ENCODE measurements at regions not wholly inside any gene's neighbourhood (a gene's known extent, or its start where the extent isn't known, plus 50 kb on each side); places are given as distances from the start of the nearest gene placed in this dataset.

DNA sequence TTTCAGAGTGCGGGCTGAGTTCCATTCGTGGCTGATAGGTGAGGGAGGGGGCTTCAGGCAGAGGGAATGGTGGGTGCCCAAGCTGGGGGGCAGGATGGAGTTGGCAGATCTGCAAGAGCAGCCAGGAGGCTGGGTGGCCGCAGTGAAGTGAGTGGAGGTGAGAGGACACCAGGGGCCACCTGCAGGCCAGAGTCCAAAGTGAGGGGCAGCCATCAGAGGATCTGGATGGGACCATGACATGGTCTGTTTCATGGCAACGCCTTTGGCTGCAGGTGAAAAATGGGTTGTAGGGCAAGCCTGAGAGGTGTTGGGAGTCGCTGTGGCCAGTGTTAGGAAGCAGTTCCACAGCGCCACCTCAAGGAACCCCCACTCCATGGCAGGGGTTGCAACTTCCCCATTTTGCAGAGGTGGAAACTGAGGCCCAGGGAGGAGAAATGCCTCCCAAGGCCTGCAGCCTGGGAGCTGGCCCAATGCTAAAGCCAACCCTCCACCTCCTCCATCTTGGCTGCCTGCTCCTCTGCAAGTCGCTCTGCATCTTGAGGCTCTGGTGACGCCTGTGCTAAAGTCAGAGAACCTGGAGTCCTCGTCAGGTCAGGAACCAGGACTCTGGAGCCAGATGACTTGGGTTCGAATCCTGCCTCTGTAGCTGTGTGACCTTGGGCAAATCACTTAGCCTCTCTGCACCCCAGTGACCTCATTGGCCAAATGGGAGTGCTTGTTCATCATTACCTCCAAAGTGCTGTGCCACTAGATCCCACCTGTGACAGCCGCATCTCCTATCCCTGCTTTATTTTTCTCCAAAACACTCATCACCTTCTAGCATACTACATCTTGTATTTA, 153.8 kb downstream of the CEBPB start:
- no peak for DNase-seq (ENCODE audit: low read depth)

DNA sequence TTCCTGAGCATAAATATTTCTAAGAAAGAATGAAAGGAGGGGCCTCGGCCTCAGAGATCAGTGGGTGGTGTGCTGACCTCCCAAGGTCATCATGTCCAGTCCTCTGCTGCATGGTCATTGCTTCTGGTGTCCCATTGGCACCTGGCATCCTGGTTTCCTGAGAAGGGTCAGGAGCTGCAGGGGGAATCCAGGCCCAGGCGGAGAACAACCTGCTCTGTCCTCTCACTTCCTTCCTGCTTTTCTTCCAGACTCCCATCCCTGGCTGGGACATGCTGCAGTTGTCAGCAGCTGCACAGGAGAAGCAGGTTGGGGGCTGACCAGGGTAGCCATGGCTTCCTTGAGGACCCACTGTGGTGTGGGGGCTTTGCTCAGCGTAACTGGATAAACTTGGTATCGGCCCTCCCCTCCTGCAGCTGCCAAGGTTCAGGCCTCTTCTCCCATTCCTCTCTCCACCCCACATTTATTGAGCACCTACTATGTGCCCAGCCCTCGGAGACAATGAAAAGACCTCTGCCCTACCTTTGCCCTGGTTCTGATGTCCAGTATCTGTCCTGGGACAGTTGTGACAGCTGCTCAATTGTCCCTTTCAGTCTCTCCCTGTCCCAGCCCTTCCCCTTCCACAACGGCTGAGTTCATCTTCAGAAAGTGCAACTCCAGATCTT, 155.2 kb downstream of the CEBPB start:
- DNase-seq (ENCODE audit: low read depth), result no peak

GRCh38 chr20:50346374-50347283, 156.0 kb downstream of the CEBPB start:
- DNase-seq (ENCODE audit: low read depth), result no peak

- DNase-seq (ENCODE audit: low read depth), result no peak
These were observed 156.8 kb downstream of the CEBPB start for GRCh38 chr20:50347284-50348063.

GRCh38 chr20:50348096-50348495, 157.5 kb downstream of the CEBPB start:
- no peak for DNase-seq (ENCODE audit: low read depth)

DNA sequence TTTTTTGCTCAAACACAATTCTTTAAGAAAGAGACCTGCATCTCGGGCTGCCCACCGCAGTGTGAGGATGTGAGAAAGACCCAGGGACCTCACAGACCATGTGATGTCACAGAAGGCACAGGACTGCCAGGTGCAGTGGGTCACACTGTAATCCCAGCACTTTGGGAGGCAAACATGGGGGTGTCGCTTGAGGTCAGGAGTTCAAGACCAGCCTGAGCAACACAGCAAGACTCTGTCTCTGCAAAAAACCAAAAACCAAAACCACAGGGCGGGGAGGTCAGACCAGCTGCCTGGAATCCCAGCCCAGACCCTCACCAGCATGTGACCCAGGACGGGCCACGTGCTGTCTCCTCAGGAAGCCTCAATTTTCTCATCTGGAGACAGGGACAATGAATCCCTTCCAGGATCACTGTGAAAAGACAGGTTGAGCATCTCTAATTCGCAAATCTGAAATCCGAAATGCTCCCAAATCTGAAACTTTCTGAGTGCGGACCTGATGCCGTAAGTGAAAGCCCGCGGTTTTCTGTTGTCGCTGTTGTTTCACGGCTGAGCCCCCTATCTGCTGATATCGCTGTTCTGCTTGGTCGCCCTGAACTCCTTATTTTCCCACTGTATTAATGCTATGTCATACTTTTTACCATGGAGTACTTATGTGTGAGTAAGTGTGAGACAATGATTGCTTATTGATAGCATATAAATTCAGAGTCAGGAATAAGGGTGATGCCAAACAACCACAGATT, 159.5 kb upstream of the PTPN1 start:
- no peak for DNase-seq (ENCODE audit: low read depth)

GRCh38 chr20:50351541-50351940, 158.6 kb upstream of the PTPN1 start:
- DNase-seq (ENCODE audit: low read depth), result no peak

DNA sequence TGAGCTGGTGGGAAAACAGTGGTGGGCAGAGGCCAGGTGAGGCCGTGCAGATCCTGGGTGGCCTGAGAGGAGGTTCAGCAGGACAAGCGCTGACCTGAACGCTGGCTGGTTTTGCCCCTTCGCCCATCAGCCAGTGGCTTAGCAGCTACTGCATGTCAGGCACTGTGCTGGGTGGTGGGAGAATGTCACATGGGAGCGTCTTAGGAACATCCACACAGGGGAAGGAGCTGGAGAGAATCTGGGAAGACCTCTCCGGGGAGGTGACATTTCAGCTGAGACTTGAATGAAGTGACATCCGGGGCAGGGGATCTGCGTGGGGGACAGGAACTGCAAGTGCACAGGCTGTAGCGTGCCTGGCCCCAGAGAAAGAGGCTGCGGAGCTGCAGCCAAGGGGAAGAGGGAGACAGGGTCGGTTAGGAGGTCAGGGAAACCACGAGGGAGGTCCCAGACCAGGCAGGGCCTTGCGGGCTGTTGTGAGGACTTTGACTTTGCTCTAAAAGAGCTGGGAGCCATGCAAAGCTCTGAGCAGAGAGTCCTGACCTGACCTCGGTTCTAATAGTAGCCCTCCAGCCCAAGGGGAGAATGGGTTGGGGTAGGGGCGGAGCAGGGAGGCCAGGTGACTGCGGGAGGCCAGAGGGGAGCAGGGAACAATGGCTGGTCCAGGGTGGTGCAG, 156.8 kb upstream of the PTPN1 start:
- no peak for DNase-seq (ENCODE audit: low read depth)

- no peak for DNase-seq (ENCODE audit: low read depth)
These were observed 155.2 kb upstream of the PTPN1 start for GRCh38 chr20:50354721-50355589.

DNA sequence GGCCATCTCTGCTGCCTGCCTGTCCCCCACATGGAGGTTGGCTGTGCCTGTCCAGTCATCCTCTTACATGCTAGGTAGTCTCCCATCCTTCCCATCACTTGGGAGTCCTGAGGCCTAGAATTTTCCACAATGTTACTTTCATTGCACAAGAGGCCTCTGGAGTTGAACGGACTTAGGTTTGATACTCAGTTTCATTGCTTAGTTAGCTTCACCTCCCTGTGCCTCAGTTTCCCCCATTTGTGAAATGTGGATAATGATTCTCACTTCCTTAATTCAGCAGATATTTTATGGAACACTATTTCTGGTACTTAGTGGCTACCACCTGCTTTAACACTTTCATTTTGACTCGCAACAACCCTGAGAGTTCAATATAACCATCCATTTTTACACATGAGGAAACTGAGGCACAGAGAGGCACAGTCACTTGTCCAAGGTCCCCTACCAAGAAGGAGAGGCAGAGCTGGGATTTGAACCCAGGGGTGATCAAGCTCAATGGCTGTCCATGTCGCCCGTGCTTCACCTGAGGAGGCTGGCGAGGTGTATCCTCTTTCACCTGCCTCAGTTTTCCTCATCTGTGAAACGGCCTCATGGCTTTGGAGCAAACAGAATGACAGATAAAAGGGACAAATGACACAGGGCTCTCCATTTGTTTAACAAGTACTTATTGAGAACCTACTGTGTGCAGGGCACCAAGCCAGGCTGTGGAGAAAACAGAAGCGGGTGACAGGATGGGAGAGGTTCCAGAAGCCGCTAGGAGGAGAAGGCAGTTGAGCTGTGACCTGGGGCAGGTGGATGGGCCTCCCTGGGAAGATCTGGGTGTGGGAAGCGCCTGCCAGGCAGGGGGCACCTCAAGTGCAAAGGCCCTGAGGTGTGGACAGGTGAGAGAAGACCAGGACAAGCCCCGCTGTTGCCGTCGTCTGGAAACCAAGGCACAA, 154.3 kb upstream of the PTPN1 start:
- DNase-seq (ENCODE audit: low read depth), result no peak

DNA sequence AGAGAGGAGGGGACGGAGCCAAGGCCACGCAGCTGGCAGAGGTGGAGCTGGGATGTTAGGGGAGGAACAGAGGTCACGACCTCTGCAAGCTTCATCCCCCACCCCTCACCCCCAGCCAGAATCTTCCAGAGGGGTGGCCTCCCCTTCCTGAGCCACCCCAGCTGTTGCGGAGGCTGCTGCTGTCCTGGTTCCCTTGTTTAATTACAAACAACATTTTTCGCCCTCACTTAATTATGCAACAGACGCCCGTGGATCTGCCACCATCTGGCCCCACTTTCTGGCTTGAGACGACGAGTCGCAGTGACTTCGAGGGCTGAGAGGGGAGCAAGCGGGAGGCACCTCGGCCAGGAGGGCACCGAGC, 153.7 kb upstream of the PTPN1 start:
- no peak for DNase-seq (ENCODE audit: low read depth)

- no peak for DNase-seq (ENCODE audit: low read depth)
These were observed 153.0 kb upstream of the PTPN1 start for GRCh38 chr20:50356962-50357782.

DNA sequence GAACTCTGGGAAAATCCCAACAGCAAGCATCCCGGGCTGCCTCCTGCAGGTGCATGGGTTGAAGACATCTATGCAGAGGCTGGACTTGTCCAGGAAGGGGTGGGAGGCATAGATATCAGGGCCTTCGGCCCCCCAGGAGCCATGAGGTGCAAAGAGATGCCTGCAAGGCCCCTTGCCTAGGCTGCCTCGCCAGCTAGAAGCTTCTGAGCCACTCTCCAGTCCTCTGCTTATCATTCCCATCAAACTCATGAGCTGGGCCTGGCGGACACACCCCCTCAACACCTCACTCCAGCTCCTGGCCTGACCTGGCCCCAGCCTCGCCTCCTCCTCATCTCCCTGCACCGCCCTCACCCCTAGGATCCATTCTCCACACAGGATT, 152.4 kb upstream of the PTPN1 start:
- no peak for DNase-seq (ENCODE audit: low read depth)

DNA sequence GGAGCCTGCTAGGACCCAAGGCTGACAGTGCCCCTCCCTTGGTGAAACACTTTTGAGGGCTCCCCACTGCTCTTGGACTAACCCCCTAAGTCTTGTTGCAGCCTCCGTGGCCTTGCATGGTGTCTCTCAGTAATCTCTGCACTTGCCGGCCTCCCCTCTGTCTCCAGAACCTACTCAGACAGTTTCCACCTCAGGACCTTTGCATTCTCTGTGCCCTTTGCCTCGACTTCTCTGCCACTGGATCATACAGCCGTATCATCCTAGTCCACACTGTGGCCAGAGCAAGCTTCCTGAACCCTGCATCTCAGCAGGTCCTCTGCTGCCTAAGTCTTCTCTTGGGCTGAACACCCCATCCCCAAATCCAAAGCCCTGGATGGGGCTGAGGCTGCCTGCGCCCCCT, 152.0 kb upstream of the PTPN1 start:
- DNase-seq (ENCODE audit: low read depth), result no peak

- DNase-seq (ENCODE audit: low read depth), result no peak
These were observed 151.2 kb upstream of the PTPN1 start for GRCh38 chr20:50358971-50359370.

DNA sequence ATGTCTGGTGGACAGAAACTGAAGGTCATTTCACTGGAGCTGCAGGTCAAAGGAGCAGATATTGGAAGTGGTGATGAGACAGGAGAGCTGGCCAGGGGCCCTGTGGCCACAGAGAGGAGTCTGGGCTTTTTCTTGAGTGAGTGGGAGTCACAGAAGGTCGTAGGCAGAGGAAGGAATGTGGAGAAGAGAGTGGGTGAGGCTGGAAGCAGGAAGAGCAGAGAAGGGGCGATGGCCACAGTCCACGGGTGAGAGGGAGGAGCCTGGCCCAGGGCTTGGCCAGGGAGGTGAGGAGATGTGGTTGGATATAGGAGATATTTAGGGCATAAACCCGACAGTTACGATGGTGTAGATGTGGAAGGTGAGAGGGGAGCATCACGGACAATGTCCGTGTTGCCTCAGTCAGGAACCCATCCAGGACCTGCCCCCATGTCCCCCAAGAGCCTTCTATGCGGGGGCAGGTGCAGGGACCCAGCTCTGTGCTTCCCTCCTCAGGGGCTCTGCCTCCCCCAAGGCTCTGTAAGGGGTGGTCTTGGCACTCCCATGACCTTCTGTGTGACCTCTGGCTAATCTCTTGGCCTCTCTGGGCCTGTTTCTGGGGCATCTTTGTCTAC, 150.5 kb upstream of the PTPN1 start:
- no peak for DNase-seq (ENCODE audit: low read depth)

DNA sequence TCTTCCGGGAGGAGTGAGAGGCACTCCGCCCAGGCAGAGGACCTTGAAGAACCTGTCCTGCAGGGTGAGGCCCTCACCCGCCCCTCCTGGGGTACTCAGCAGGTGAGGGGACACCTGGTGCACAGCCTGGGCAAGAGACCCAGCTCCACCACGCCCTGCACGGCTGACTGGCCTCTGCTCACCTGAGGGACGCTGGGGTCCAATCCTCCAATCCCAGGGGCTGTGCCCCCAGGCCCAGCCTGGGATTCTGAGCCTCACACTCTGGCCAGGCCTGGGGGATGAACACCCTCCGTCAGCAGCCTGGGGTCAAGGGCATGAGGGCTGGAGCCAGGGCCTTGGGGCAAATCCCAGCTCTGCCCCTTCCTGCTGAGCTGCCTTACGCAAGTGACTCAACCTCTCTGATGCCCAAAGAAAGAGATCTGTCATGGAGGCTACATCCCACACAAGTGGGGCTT, 149.9 kb upstream of the PTPN1 start:
- DNase-seq (ENCODE audit: low read depth), result no peak

Data from activated T-helper 1 cell treated with Interleukin-2 at 50 U/mL for 16 hours (primary cell).